ENCODE measurements at regions not wholly inside any gene's neighbourhood (a gene's known extent, or its start where the extent isn't known, plus 50 kb on each side); places are given as distances from the start of the nearest gene placed in this dataset.
"Not testable (repeated sequence)": the region's sequence is repeated elsewhere in the genome, so short reads cannot be mapped to it uniquely, and the experiment has no call there.

DNA sequence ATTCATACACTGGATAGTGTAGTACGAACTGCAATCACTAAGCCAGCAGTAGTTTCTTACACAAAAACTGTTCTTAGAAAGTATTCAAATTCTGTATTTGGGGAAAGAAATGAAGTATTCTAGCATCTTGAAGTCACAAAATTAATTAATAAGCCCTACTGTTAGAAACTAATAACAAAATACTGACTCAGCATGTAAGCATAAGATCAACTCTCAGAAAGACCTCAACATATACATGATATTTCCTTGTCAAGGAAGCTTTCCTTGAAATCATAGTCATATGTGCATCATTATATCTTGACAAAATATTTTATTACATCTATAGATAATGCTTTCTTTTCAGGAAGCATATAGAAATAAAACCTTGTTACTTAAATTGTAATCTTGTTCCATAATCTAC lies 115.5 kb upstream of the GOLGA6L6 start:
- ChIA-PET CTCF (no interaction called here), POLR2A (no interaction called here)

DNA sequence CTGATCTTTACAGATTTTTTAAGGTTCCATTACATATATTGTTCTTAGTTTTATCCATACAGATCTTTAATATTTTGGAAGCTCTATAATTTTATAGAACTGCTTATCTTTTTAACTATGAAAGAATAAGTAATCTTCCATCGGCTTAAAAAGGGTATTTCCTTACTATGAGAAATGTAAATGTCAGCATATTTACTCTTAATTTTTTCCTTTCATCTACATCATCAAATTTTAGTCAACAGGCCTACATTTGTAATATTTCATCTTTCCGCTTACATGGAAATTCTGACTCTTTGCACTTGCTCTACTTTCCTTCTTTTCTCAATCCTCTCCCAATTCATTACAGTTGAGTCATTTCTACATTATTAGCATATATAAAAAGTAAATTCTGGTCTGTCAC lies 111.3 kb upstream of the GOLGA6L6 start:
- H3K36me3 ChIP-seq (ENCODE audit: control insufficient read depth, insufficient read depth, low read length): no peaks in the 10 kb centered on the region
- no peak overlapping the region for H3K4me3 ChIP-seq (ENCODE audit: low read depth, low read length)
- intact Hi-C loops (cut with micrococcal nuclease; ENCODE audit: unreplicated experiment): no loop called here
- no peaks in the 10 kb centered on the region for H3K27me3 Mint-ChIP-seq (ENCODE audit: insufficient read depth, unreplicated experiment)
- H3K4me1 ChIP-seq: no peaks in the 10 kb centered on the region
- H3K9me3 Mint-ChIP-seq (ENCODE audit: unreplicated experiment): no peaks in the 10 kb centered on the region
- no peak for DNase-seq
- H3K27ac Mint-ChIP-seq (ENCODE audit: unreplicated experiment): no peak overlapping the region
- BruUV-seq (replicated peaks): no TSS peak
- no peaks in the 10 kb centered on the region for H3K4me1 Mint-ChIP-seq (ENCODE audit: low read depth, unreplicated experiment)
- POLR2A ChIA-PET: no interaction called here
- H3K36me3 Mint-ChIP-seq (ENCODE audit: insufficient read depth, unreplicated experiment): no peaks in the 10 kb centered on the region
- H3K4me3 Mint-ChIP-seq (ENCODE audit: unreplicated experiment): no peak overlapping the region
- CTCF ChIA-PET: no interaction called here
- H3K9me3 ChIP-seq: no peaks in the 10 kb centered on the region
- TF ChIP-seq, protein P1, sequence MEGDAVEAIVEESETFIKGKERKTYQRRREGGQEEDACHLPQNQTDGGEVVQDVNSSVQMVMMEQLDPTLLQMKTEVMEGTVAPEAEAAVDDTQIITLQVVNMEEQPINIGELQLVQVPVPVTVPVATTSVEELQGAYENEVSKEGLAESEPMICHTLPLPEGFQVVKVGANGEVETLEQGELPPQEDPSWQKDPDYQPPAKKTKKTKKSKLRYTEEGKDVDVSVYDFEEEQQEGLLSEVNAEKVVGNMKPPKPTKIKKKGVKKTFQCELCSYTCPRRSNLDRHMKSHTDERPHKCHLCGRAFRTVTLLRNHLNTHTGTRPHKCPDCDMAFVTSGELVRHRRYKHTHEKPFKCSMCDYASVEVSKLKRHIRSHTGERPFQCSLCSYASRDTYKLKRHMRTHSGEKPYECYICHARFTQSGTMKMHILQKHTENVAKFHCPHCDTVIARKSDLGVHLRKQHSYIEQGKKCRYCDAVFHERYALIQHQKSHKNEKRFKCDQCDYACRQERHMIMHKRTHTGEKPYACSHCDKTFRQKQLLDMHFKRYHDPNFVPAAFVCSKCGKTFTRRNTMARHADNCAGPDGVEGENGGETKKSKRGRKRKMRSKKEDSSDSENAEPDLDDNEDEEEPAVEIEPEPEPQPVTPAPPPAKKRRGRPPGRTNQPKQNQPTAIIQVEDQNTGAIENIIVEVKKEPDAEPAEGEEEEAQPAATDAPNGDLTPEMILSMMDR (IDR thresholded peaks at IDR 0.05; ENCODE audit: insufficient read depth in 1 of 2, low read depth in 1 of 2, low read length in 1 of 2, severe bottlenecking in 1 of 2, unreplicated experiment in 1 of 2): no peak
- H3K27me3 ChIP-seq (replicated peaks; ENCODE audit: control insufficient read depth, insufficient read depth, low read length): no peaks in the 10 kb centered on the region

More for the DNA sequence above, 115.5 kb upstream of the GOLGA6L6 start:
- Mint-ChIP-seq H3K27me3 (ENCODE audit: insufficient read depth, unreplicated experiment) (no peaks in the 10 kb centered on the region), H3K4me3 (ENCODE audit: unreplicated experiment) (no peak overlapping the region), H3K4me1 (ENCODE audit: low read depth, unreplicated experiment) (no peaks in the 10 kb centered on the region), H3K27ac (ENCODE audit: unreplicated experiment) (no peak overlapping the region), H3K36me3 (ENCODE audit: insufficient read depth, unreplicated experiment) (no peaks in the 10 kb centered on the region), H3K9me3 (ENCODE audit: unreplicated experiment) (no peaks in the 10 kb centered on the region)
- no peaks in the 10 kb centered on the region for H3K9me3 ChIP-seq
- DNase-seq: no peak
- H3K36me3 ChIP-seq (ENCODE audit: control insufficient read depth, insufficient read depth, low read length): no peaks in the 10 kb centered on the region
- H3K4me3 ChIP-seq (ENCODE audit: low read depth, low read length): no peak overlapping the region
- H3K27me3 ChIP-seq (replicated peaks; ENCODE audit: control insufficient read depth, insufficient read depth, low read length): no peaks in the 10 kb centered on the region
- intact Hi-C loops (cut with micrococcal nuclease; ENCODE audit: unreplicated experiment): no loop called here
- BruUV-seq (replicated peaks): no TSS peak
- H3K4me1 ChIP-seq: no peaks in the 10 kb centered on the region
- TF ChIP-seq, protein P1 (IDR thresholded peaks at IDR 0.05; ENCODE audit: insufficient read depth in 1 of 2, low read depth in 1 of 2, low read length in 1 of 2, severe bottlenecking in 1 of 2, unreplicated experiment in 1 of 2): no peak

DNA sequence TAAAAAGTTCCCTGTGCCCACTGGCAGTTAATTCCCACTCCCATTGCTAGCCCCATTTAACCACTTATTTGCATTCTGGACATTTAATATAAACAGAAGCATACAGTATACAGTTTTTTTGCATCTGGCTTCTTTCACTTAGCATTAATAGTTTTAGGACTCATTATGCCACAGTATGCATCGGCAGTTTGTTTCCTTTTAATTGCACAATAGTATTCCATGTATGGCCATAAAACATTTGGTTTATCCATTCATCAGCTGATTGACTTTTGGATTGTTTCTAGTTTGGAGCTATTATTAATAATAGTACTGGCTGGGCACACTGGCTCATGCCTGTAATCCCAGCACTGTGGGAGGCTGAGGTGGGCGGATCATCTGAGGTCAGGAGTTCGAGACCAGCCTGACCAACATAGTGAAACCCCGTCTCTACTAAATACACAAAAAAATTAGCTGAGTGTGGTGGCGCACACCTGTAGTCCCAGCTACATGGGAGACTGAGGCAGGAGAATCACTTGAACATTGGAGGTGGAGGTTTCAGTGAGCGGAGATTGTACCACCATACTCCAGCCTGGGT lies 106.9 kb upstream of the GOLGA6L6 start:
- H3K4me1 Mint-ChIP-seq (ENCODE audit: low read depth, unreplicated experiment); POLR2A ChIA-PET; H3K9me3 ChIP-seq; H3K4me3 Mint-ChIP-seq (ENCODE audit: unreplicated experiment); H3K4me1 ChIP-seq; H3K4me3 ChIP-seq (ENCODE audit: low read depth, low read length); BruUV-seq (replicated peaks); H3K9me3 Mint-ChIP-seq (ENCODE audit: unreplicated experiment); DNase-seq; H3K36me3 ChIP-seq (ENCODE audit: control insufficient read depth, insufficient read depth, low read length); CTCF ChIA-PET; H3K36me3 Mint-ChIP-seq (ENCODE audit: insufficient read depth, unreplicated experiment); intact Hi-C loops (cut with micrococcal nuclease; ENCODE audit: unreplicated experiment); H3K27me3 Mint-ChIP-seq (ENCODE audit: insufficient read depth, unreplicated experiment); H3K27ac Mint-ChIP-seq (ENCODE audit: unreplicated experiment); H3K27me3 ChIP-seq (replicated peaks; ENCODE audit: control insufficient read depth, insufficient read depth, low read length): not testable (repeated sequence)

Data from Caco-2 (cell line).